H9 (cell line): ENCODE measurements at regions not wholly inside any gene's neighbourhood (a gene's known extent, or its start where the extent isn't known, plus 50 kb on each side); places are given as distances from the start of the nearest gene placed in this dataset.

Experiments
- DNase-seq: peaks from one replicate; pipeline ENCODE4 v3.0.0-alpha.2; 2017
- H2AFZ ChIP-seq: one replicate; pipeline ENCODE4 v1.6.1; 2013; ENCODE audit warnings: mild to moderate bottlenecking, low read length, control low read depth, moderate library complexity
- H2AK5ac ChIP-seq: 2 replicates; pipeline ENCODE4 v1.6.1; 2013; ENCODE audit warnings: low read length, control low read depth, mixed read lengths; ENCODE audit not compliant: insufficient read length
- H2BK120ac ChIP-seq: one replicate; pipeline ENCODE4 v1.6.1; 2013; ENCODE audit warnings: low read depth, mild to moderate bottlenecking, low read length, control low read depth, inconsistent platforms; ENCODE audit not compliant: poor library complexity, severe bottlenecking
- H2BK12ac ChIP-seq: 2 replicates; pipeline ENCODE4 v1.6.1; 2013; ENCODE audit warnings: low read length, control low read depth, mixed read lengths, low read depth; ENCODE audit not compliant: insufficient read length
- H2BK15ac ChIP-seq: 2 replicates; pipeline ENCODE4 v1.6.1; 2013; ENCODE audit warnings: low read depth, low read length, control low read depth
- H2BK20ac ChIP-seq: one replicate; pipeline ENCODE4 v1.6.1; 2013; ENCODE audit warnings: low read depth, mild to moderate bottlenecking, low read length, control low read depth, inconsistent platforms; ENCODE audit not compliant: poor library complexity, severe bottlenecking
- H2BK5ac ChIP-seq: 2 replicates; pipeline ENCODE4 v1.6.1; 2013; ENCODE audit warnings: low read length, control low read depth, mixed read lengths; ENCODE audit not compliant: insufficient read length
- H3K14ac ChIP-seq: 2 replicates; pipeline ENCODE4 v1.6.1; 2013; ENCODE audit warnings: low read length, control low read depth; ENCODE audit not compliant: insufficient read depth
- H3K18ac ChIP-seq: 2 replicates; pipeline ENCODE4 v1.6.1; 2013; ENCODE audit warnings: low read depth, mild to moderate bottlenecking, mixed read lengths, low read length, control low read depth; ENCODE audit not compliant: insufficient read length
- H3K23ac ChIP-seq: 2 replicates; pipeline ENCODE4 v1.6.1; 2013; ENCODE audit warnings: low read length, control low read depth, mixed read lengths, low read depth; ENCODE audit not compliant: insufficient read length
- H3K23me2 ChIP-seq: 2 replicates; pipeline ENCODE4 v1.6.1; 2013; ENCODE audit warnings: low read depth, mild to moderate bottlenecking, mixed read lengths, low read length, control low read depth; ENCODE audit not compliant: insufficient read length, poor library complexity, severe bottlenecking
- H3K27ac ChIP-seq: 2 replicates; pipeline ENCODE4 v1.5.1; 2013; ENCODE audit warnings: low read length, control low read depth, mixed read lengths, low read depth; ENCODE audit not compliant: insufficient read length
- H3K27me3 ChIP-seq: 2 replicates; pipeline ENCODE4 v1.6.1; 2013; ENCODE audit warnings: low read length, control low read depth, inconsistent platforms; ENCODE audit not compliant: insufficient read depth
- H3K4ac ChIP-seq: 2 replicates; pipeline ENCODE4 v1.6.1; 2013; ENCODE audit warnings: low read depth, mild to moderate bottlenecking, control low read depth, inconsistent platforms, low read length, moderate library complexity
- H3K4me1 ChIP-seq: 2 replicates; pipeline ENCODE4 v1.6.1; 2013; ENCODE audit warnings: low read length, control low read depth, inconsistent platforms; ENCODE audit not compliant: insufficient read depth
- H3K4me2 ChIP-seq: 2 replicates; pipeline ENCODE4 v1.6.1; 2013; ENCODE audit warnings: low read length, control low read depth, mixed read lengths; ENCODE audit not compliant: insufficient read length, insufficient read depth
- H3K56ac ChIP-seq: 2 replicates; pipeline ENCODE4 v1.6.1; 2013; ENCODE audit warnings: low read depth, mild to moderate bottlenecking, mixed read lengths, low read length, control low read depth; ENCODE audit not compliant: insufficient read length
- H3K79me1 ChIP-seq: 2 replicates; pipeline ENCODE4 v1.6.1; 2013; ENCODE audit warnings: low read depth, mild to moderate bottlenecking, moderate library complexity, low read length, control low read depth, inconsistent platforms; ENCODE audit not compliant: insufficient read depth, poor library complexity, severe bottlenecking
- H3K79me2 ChIP-seq: 2 replicates; pipeline ENCODE4 v1.6.1; 2013; ENCODE audit warnings: low read length, control low read depth, inconsistent platforms; ENCODE audit not compliant: insufficient read depth
- H3K9ac ChIP-seq: 2 replicates; pipeline ENCODE4 v1.6.1; 2013; ENCODE audit warnings: low read length, control low read depth, mixed read lengths; ENCODE audit not compliant: insufficient read length; ENCODE audit errors: extremely low read depth
- H3K9me3 ChIP-seq: one replicate; pipeline ENCODE4 v1.6.1; 2013; ENCODE audit warnings: low read depth, low read length, inconsistent platforms; ENCODE audit not compliant: control insufficient read depth
- H3T11ph ChIP-seq: one replicate; pipeline ENCODE4 v1.6.1; 2013; ENCODE audit warnings: mild to moderate bottlenecking, low read length, control low read depth, inconsistent platforms
- H4K20me1 ChIP-seq: one replicate; pipeline ENCODE4 v1.6.1; 2013; ENCODE audit not compliant: control insufficient read depth, insufficient read length, insufficient read depth
- H4K5ac ChIP-seq: 2 replicates; pipeline ENCODE4 v1.6.1; 2013; ENCODE audit warnings: low read depth, mild to moderate bottlenecking, mixed read lengths, low read length, control low read depth; ENCODE audit not compliant: insufficient read length
- H4K8ac ChIP-seq: replicated peaks from 2 replicates; pipeline ENCODE4 v1.6.1; 2013; ENCODE audit warnings: low read length, control low read depth, mixed read lengths, low read depth; ENCODE audit not compliant: insufficient read length
- H4K91ac ChIP-seq: 2 replicates; pipeline ENCODE4 v1.6.1; 2013; ENCODE audit warnings: low read depth, mild to moderate bottlenecking, moderate library complexity, mixed read lengths, low read length, control low read depth; ENCODE audit not compliant: insufficient read length
- H3K27ac Mint-ChIP-seq, 3 experiments: 2 replicates in 2 of 3; 3 replicates in 1 of 3; pipeline ENCODE4 v1.8.0; 2020 to 2021; ENCODE audit warnings: mixed read lengths in 3 of 3, mild to moderate bottlenecking in 1 of 3, moderate library complexity in 1 of 3
- H3K27me3 Mint-ChIP-seq: 2 replicates; pipeline ENCODE4 v1.8.0; 2021; ENCODE audit warnings: low read depth, mild to moderate bottlenecking, moderate library complexity, mixed read lengths
- H3K36me3 Mint-ChIP-seq, 3 experiments: 2 replicates in 2 of 3; 3 replicates in 1 of 3; pipeline ENCODE4 v1.8.0; 2020 to 2021; ENCODE audit warnings: low read depth in 3 of 3, mixed read lengths in 3 of 3; ENCODE audit not compliant: insufficient read depth in 1 of 3
- H3K4me1 Mint-ChIP-seq, 2 experiments: 2 replicates each; pipeline ENCODE4 v1.8.0; 2020; ENCODE audit warnings: mixed read lengths in 2 of 2
- H3K4me3 Mint-ChIP-seq, 2 experiments: 2 replicates in 1 of 2; 3 replicates in 1 of 2; pipeline ENCODE4 v1.8.0; 2020 to 2021; ENCODE audit warnings: mild to moderate bottlenecking in 2 of 2, mixed read lengths in 2 of 2, moderate library complexity in 1 of 2
- H3K9me3 Mint-ChIP-seq, 2 experiments: 2 replicates in 1 of 2; 3 replicates in 1 of 2; pipeline ENCODE4 v1.8.0; 2020; ENCODE audit warnings: mild to moderate bottlenecking in 2 of 2, mixed read lengths in 2 of 2, moderate library complexity in 1 of 2
- WGBS: extraction: QIAGEN DNeasy Blood & Tissue Kit; methylation state at CpG from one replicate; pipeline ENCODE4 v1.1.7; 2013; ENCODE audit warnings: missing lambda C conversion rate, low lambda C conversion rate, mixed read lengths; ENCODE audit not compliant: insufficient read length; ENCODE audit errors: extremely low coverage; 5-methylcytosine and 5-hydroxymethylcytosine counted together
- TF ChIP-seq, protein P1 (sequence below): fragments of 200-600 bp; sonication (generic); conservative IDR thresholded peaks from 3 replicates; pipeline ENCODE4 v1.8.0; 2021; ENCODE audit warnings: antibody characterized with exemption, mild to moderate bottlenecking

DNA sequence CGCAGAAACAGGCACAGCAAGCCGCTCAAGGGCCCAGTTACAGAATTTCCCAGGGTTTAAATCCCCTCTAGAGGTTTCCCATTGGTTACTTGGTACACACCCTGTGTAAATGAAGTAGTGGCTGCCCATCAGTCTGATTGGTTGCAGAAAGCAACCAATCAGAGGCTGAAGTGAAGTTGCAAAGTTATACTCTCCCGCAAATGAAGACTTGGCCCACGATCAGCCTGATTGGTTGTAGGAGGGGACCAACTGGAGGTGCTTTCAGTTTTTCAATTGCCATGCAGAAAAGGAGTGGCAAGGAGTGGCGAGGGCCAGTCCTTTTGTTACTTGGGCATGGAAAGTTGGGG, 909.2 kb upstream of the AUTS2 start:
- Histone ChIP-seq H2BK20ac (no peak overlapping the region), H3K9me3 (no peaks in the 10 kb centered on the region), H3K4ac (no peak overlapping the region), H3K23me2 (no peaks in the 10 kb centered on the region), H3T11ph (no peak overlapping the region), H4K91ac (no peak overlapping the region), H3K79me1 (no peaks in the 10 kb centered on the region), H2AFZ (no peak overlapping the region), H2BK5ac (no peak overlapping the region), H2BK120ac (no peak overlapping the region), H3K56ac (no peak overlapping the region), H3K4me2 (no peak overlapping the region), H4K8ac (no peak overlapping the region), H3K4me1 (peaks cover 7% of the 10 kb centered on the region), H3K18ac (no peak overlapping the region), H2AK5ac (no peak overlapping the region), H3K9ac (no peak overlapping the region), H3K23ac (no peak overlapping the region), H3K27me3 (no peaks in the 10 kb centered on the region), H4K20me1 (no peaks in the 10 kb centered on the region), H3K14ac (no peak overlapping the region), H4K5ac (no peak overlapping the region), H2BK12ac (no peak overlapping the region), H3K79me2 (peaks cover 3% of the 10 kb centered on the region; the same call in 1 of the 2 replicates), H2BK15ac (no peak overlapping the region), H3K27ac (no peak overlapping the region)
- H3K27ac Mint-ChIP-seq = peak overlapping the region; percentile 41 to 91 (median 84); a peak in 2 of 7 replicates
- peaks cover 32 to 42% of the 10 kb centered on the region in 2 experiments for H3K4me1 Mint-ChIP-seq
- no CpG with 5 or more reads among the region's 5 CpGs for WGBS
- peaks cover under 1 to 6% (median 6%) of the 10 kb centered on the region in 3 experiments; a peak in 5 of 7 replicates for H3K36me3 Mint-ChIP-seq
- DNase-seq = no peak
- no peak overlapping the region for H3K4me3 Mint-ChIP-seq
- peaks cover 6 to 8% of the 10 kb centered on the region in 2 experiments; a peak in 4 of 5 replicates for H3K9me3 Mint-ChIP-seq
- H3K27me3 Mint-ChIP-seq = no peaks in the 10 kb centered on the region; the same call in none of the 2 replicates
- TF ChIP-seq, protein P1, sequence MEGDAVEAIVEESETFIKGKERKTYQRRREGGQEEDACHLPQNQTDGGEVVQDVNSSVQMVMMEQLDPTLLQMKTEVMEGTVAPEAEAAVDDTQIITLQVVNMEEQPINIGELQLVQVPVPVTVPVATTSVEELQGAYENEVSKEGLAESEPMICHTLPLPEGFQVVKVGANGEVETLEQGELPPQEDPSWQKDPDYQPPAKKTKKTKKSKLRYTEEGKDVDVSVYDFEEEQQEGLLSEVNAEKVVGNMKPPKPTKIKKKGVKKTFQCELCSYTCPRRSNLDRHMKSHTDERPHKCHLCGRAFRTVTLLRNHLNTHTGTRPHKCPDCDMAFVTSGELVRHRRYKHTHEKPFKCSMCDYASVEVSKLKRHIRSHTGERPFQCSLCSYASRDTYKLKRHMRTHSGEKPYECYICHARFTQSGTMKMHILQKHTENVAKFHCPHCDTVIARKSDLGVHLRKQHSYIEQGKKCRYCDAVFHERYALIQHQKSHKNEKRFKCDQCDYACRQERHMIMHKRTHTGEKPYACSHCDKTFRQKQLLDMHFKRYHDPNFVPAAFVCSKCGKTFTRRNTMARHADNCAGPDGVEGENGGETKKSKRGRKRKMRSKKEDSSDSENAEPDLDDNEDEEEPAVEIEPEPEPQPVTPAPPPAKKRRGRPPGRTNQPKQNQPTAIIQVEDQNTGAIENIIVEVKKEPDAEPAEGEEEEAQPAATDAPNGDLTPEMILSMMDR = no peak
